Activated CD4-positive, alpha-beta memory T cell treated with anti-CD3 and anti-CD28 coated beads for 36 hours (primary cell): ENCODE measurements at regions not wholly inside any gene's neighbourhood (a gene's known extent, or its start where the extent isn't known, plus 50 kb on each side); places are given as distances from the start of the nearest gene placed in this dataset.

Experiments
- CTCF ChIA-PET: fragments of 350-600 bp; sonication (Branson Sonifier 250); formaldehyde crosslinking; loops from one replicate; lab custom pipeline; 2021; ENCODE audit warnings: antibody characterized with exemption, inconsistent platforms; lab: Charles Lee
- POLR2A ChIA-PET: fragments of 350-600 bp; sonication (Branson Sonifier 250); formaldehyde crosslinking; loops from one replicate; lab custom pipeline; 2021; ENCODE audit warnings: antibody characterized with exemption; lab: Charles Lee
- DNase-seq: peaks from one replicate; pipeline ENCODE4 v3.0.0-alpha.2; 2020
- H3K27ac Mint-ChIP-seq: one replicate; pipeline ENCODE4 v1.8.0; 2021; ENCODE audit warnings: mixed read lengths
- H3K27me3 Mint-ChIP-seq: one replicate; pipeline ENCODE4 v1.8.0; 2021; ENCODE audit warnings: mixed read lengths
- H3K36me3 Mint-ChIP-seq: one replicate; pipeline ENCODE4 v1.8.0; 2021; ENCODE audit warnings: mixed read lengths
- H3K4me1 Mint-ChIP-seq: one replicate; pipeline ENCODE4 v1.8.0; 2021; ENCODE audit warnings: low read depth, mixed read lengths
- H3K4me3 Mint-ChIP-seq: one replicate; pipeline ENCODE4 v1.8.0; 2021; ENCODE audit warnings: mild to moderate bottlenecking, mixed read lengths
- H3K9me3 Mint-ChIP-seq: one replicate; pipeline ENCODE4 v1.8.0; 2021; ENCODE audit warnings: mixed read lengths
- intact Hi-C: fragments of 100-400 bp; cut with micrococcal nuclease; formaldehyde crosslinking; loops from one replicate; pipeline ENCODE4 v1.15.1; 2023

DNA sequence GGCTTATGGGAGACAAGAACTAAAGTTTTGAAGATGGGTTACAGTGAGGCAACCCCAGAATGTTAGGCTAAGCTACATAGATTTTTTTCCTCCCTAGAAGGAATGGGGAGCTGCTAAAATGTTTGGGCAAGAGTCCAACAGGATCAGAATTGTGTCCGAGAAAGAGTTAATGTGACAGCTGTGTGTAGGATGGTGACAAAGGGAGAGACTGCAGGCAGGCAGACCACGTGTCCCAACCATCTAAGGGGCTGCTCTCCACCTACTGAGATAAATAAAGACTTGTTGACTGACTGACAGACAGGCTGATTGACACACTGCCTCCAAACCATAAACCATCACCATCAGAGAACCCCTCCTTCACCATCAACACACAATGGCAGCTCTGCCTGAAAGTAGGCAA is 133.7 kb upstream of the CTTNBP2NL start:
- Mint-ChIP-seq H3K4me1 (no peaks in the 10 kb centered on the region), H3K27ac (no peak overlapping the region), H3K9me3 (no peaks in the 10 kb centered on the region), H3K36me3 (no peaks in the 10 kb centered on the region), H3K4me3 (no peak overlapping the region), H3K27me3 (peaks cover 2% of the 10 kb centered on the region)
- no peak for DNase-seq
- ChIA-PET CTCF (no interaction called here), POLR2A (no interaction called here)
- intact Hi-C loops = no loop called here

DNA sequence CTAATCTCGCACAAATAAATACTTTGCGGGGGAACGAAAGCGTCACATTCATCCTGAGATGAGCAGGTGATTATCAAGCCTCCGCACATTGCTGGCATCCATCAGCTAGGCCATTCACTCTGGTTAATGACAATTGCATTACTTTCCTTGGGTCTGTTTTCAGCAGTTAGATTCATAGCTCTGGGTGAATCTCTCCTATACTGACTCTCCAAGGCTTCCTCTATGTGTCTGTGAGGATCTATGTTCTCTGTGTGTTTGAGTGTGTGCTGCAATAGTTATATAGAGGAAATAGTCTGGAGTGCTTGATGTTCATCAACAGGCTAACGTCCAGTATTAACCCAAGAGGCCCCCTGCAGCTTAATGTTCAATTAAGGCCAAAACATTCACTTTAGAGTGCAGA is 133.0 kb upstream of the CTTNBP2NL start:
- H3K27me3 Mint-ChIP-seq = no peaks in the 10 kb centered on the region
- ChIA-PET CTCF (no interaction called here), POLR2A (no interaction called here)
- no peaks in the 10 kb centered on the region for H3K9me3 Mint-ChIP-seq
- H3K4me1 Mint-ChIP-seq = no peaks in the 10 kb centered on the region
- no peak for DNase-seq
- intact Hi-C loops = no loop called here
- no peak overlapping the region for H3K4me3 Mint-ChIP-seq
- no peaks in the 10 kb centered on the region for H3K36me3 Mint-ChIP-seq
- H3K27ac Mint-ChIP-seq = no peak overlapping the region

DNA sequence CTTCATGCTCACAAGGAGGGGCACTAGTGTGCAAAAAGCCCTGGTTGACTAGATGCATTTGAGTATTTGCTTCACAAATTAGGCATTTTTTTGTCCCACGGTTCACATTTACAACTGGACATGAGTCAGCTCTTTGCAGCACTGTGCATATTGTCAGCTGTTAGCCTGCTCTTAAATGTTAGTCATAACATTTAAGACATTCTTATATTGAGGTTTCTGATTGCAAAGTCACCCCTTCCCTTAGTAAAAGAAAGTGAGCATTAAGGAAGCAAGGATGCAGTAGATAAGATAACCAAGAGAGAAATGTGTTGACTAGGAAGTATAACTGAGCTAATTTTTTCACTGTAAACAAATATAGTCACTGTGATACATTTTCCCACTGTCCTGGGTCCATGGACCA is 132.6 kb upstream of the CTTNBP2NL start:
- ChIA-PET CTCF (no interaction called here), POLR2A (no interaction called here)
- Mint-ChIP-seq H3K27ac (no peak overlapping the region), H3K4me3 (no peak overlapping the region), H3K36me3 (no peaks in the 10 kb centered on the region), H3K4me1 (no peaks in the 10 kb centered on the region), H3K27me3 (no peaks in the 10 kb centered on the region), H3K9me3 (no peaks in the 10 kb centered on the region)
- DNase-seq = no peak
- intact Hi-C loops = no loop called here

DNA sequence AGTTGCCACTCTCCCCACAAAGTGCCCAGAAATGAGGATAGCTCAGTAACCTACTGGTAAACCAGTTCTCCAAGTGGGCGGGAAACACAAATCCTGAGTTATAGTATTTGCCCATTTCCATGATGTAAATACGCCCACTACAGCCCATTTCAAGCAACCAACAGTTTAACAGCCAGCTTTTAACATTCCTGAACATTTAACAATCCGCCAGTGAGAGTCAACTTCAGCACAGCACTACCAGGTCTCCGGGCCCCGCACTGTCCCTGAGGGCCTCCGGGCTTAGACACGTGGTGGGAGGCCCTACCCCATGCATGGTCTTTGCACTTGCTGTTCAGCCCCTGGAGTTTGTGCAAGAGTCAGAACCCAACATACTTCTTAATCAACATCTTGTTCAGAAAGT is 132.0 kb upstream of the CTTNBP2NL start:
- Mint-ChIP-seq H3K9me3 (no peaks in the 10 kb centered on the region), H3K4me3 (no peak overlapping the region), H3K27me3 (no peaks in the 10 kb centered on the region), H3K27ac (no peak overlapping the region), H3K4me1 (no peaks in the 10 kb centered on the region), H3K36me3 (no peaks in the 10 kb centered on the region)
- intact Hi-C loops = no loop called here
- POLR2A ChIA-PET = interaction anchor here (0.5 to 0.6 kb wide), 2 partner anchors 9 to 15 kb away, joined by 3 to 4 read pairs; no protein-coding TSS in a partner anchor
- DNase-seq = no peak
- CTCF ChIA-PET = no interaction called here

DNA sequence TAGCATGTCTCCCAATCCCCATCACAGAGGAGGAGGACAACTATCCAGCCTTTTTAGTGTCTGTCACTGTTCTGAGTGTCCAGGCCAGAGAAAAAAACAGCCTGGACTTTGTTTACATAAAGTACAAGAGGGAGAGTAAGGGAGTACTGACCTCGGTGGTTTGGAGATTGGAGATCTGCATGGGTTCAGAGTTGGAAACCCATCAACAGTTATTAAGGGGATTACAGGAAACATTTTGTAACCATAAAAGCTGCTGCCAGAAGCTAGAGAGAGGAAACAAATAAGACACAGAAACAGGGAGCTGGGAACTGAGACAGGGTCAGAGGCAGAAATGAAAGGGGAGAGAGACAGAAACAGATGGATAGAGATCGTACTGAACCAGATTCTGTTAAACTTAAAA is 131.5 kb upstream of the CTTNBP2NL start:
- ChIA-PET CTCF (no interaction called here), POLR2A (no interaction called here)
- DNase-seq = no peak
- intact Hi-C loops = no loop called here
- Mint-ChIP-seq H3K27ac (no peak overlapping the region), H3K9me3 (no peaks in the 10 kb centered on the region), H3K4me1 (no peaks in the 10 kb centered on the region), H3K4me3 (no peak overlapping the region), H3K36me3 (no peaks in the 10 kb centered on the region), H3K27me3 (no peaks in the 10 kb centered on the region)

DNA sequence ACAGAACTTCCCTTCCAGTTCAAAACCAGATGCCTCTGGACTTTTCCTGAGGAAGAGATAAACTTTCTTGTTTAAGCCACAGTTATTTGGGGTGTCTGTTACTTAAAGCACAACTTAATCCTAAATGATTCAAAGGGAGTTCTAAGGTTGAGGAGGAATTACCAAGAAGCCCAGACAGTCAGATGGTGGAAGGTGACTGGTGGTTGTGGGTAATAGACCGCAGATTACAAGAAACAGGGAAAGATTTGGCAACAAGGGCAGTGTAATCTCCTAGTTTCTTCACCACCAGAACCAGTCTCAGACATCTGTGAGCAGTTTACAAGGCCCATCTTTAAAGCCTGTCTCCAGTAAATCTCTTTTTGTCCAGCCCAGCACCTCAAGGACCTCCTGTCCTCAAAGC is 130.1 kb upstream of the CTTNBP2NL start:
- H3K36me3 Mint-ChIP-seq = no peaks in the 10 kb centered on the region
- H3K27me3 Mint-ChIP-seq = peaks cover 2% of the 10 kb centered on the region
- intact Hi-C loops = no loop called here
- H3K4me1 Mint-ChIP-seq = no peaks in the 10 kb centered on the region
- H3K4me3 Mint-ChIP-seq = no peak overlapping the region
- no peak for DNase-seq
- CTCF ChIA-PET = no interaction called here
- no peak overlapping the region for H3K27ac Mint-ChIP-seq
- no peaks in the 10 kb centered on the region for H3K9me3 Mint-ChIP-seq
- POLR2A ChIA-PET = no interaction called here

DNA sequence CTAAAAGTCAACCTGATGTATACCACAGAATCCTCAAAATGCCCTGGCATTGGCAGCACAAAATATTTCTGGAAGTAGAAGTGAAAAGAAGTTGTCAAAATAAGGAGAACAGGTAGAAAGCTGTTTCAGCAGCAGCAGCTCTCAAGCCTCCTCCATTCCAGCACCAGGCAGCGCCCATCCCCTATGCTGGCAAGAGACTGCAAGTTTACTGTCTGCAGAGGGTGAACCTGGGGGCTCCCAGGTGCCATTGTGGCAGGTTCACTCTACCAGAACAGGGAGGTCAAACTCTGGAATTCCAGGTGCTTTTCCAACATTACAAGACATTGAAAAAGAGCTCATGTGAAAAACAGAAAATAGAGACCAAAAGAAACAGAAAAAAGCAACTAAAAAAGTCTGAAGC is 128.8 kb upstream of the CTTNBP2NL start:
- peaks cover 2% of the 10 kb centered on the region for H3K27me3 Mint-ChIP-seq
- intact Hi-C loops = no loop called here
- H3K36me3 Mint-ChIP-seq = no peaks in the 10 kb centered on the region
- H3K9me3 Mint-ChIP-seq = no peaks in the 10 kb centered on the region
- POLR2A ChIA-PET = no interaction called here
- no peak overlapping the region for H3K4me3 Mint-ChIP-seq
- CTCF ChIA-PET = no interaction called here
- no peak for DNase-seq
- no peak overlapping the region for H3K27ac Mint-ChIP-seq
- no peaks in the 10 kb centered on the region for H3K4me1 Mint-ChIP-seq

DNA sequence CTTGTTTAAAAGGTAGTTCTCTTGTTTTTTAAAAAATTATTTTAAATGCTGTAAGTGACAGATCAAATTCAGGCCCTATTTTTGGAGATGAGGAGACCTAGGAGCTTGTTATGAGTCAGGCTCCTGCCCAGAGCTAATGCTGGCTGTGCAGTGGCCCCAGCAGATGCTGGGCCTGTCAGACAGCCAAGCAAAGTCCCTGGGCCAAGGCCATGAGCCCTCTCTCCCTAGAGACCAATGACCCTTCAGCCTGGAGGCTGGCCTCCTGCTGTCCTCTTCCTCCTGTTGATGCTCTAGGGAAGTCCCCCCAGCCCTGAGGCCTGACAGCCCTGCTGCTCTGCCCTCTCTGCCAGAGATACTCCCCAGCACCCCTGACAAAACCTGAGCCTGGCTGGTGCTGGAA is 128.1 kb upstream of the CTTNBP2NL start:
- Mint-ChIP-seq H3K36me3 (no peaks in the 10 kb centered on the region), H3K4me1 (no peaks in the 10 kb centered on the region), H3K27ac (no peak overlapping the region), H3K9me3 (no peaks in the 10 kb centered on the region), H3K27me3 (peaks cover 8% of the 10 kb centered on the region), H3K4me3 (no peak overlapping the region)
- intact Hi-C loops = no loop called here
- ChIA-PET CTCF (no interaction called here), POLR2A (no interaction called here)
- DNase-seq = no peak

DNA sequence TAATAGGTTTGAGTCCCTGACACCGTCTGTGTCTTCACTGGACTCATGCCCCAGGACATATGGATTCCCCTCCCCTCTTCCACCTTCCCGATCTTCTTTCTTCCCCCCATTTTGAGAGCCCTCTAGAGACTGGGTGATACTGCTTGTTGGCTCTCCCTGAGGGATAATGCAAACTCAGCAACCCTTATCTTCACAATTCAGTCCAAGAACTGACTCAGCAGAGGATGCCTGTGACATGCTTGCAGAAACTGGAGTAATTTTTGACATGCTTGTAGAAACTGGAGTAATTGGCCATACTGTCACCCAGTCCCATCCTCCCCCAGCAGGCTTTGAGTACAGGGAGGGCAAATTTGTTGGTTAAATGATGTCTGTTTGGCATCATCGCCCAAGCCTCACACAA is 127.6 kb upstream of the CTTNBP2NL start:
- Mint-ChIP-seq H3K27ac (no peak overlapping the region), H3K9me3 (no peaks in the 10 kb centered on the region), H3K4me3 (no peak overlapping the region), H3K27me3 (peaks cover 8% of the 10 kb centered on the region), H3K36me3 (no peaks in the 10 kb centered on the region), H3K4me1 (no peaks in the 10 kb centered on the region)
- POLR2A ChIA-PET = no interaction called here
- CTCF ChIA-PET = no interaction called here
- DNase-seq = no peak
- intact Hi-C loops = no loop called here

DNA sequence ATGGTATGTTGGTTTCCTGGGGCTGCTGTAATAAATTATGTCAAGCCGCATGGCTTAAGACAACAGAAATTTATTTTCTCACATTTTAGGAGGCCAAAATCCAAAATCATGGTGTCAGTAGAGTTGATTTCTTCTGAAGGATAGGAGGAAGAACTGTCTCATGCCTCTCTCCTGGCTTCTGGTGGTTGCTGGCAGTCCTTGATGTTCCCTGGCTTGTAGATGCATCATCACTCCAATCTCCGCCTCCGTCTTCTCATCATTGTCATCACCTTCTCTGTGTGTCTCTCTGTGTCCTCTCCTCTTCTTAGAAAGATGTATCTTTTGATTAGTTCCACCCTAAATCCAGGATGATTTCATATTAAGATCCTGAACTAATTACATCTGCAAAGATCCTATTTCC is 124.7 kb upstream of the CTTNBP2NL start:
- H3K36me3 Mint-ChIP-seq = no peaks in the 10 kb centered on the region
- CTCF ChIA-PET = no interaction called here
- intact Hi-C loops = no loop called here

DNA sequence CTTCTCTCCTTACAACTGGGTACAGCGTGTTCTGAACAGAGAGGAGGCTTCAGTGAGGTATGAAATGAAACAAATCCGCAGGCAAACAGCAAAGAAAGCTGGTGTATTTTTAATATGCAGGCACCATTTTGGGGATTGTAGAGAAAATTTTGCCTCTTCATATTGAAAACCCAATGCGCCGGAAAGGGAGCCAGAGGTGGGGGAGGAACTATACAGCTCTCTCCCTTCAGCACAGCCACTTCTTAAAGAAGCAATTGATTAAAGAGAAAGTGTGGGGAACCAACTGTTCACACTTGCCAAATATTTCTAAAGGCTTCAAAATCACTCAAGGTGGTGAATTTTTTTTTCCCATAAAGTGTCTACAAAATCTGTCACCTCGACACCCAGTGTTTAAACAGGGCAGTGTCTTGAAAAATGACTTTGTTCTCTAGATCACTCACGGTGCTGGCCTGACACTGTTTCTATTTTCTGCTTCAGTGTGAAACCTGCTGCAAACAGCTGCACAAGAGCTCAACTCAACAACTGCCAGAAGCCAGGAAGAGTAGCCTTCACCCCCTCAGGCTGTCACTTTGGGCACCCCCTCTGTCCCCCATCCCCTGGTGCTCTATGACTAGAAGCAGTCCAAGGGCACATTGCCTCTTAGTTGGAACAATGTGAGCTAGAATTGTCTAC is 123.8 kb upstream of the CTTNBP2NL start:
- no peak for DNase-seq
- Mint-ChIP-seq H3K27me3 (peaks cover 12% of the 10 kb centered on the region), H3K4me1 (no peaks in the 10 kb centered on the region), H3K9me3 (peaks cover 6% of the 10 kb centered on the region), H3K4me3 (no peak overlapping the region), H3K36me3 (no peaks in the 10 kb centered on the region), H3K27ac (no peak overlapping the region)
- intact Hi-C loops = no loop called here
- ChIA-PET POLR2A (no interaction called here), CTCF (no interaction called here)

More for the DNA sequence above, 124.7 kb upstream of the CTTNBP2NL start:
- DNase-seq = no peak
- Mint-ChIP-seq H3K4me3 (no peak overlapping the region), H3K27me3 (peaks cover 12% of the 10 kb centered on the region), H3K27ac (no peak overlapping the region), H3K4me1 (no peaks in the 10 kb centered on the region), H3K9me3 (peaks cover 6% of the 10 kb centered on the region)
- POLR2A ChIA-PET = no interaction called here

DNA sequence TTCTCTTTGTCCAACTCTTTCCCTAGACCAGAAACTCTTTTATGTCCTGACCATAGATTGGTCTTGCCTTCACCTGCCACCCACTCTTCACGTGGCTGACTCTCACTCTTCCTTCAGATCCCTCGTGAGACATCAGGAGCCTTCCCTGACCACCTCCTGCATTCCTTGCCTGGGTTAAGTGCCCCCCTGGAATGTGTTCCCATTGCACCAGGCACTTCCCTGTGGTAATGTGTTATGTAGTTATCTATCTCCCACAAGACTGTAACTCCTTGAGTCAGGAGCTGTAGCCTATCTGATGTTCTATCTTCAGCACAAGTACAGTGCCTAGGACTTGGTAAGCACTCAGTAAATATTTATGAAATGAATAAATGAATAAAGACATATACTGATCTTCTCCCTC is 111.2 kb upstream of the CTTNBP2NL start:
- intact Hi-C loops = no loop called here
- POLR2A ChIA-PET = no interaction called here
- CTCF ChIA-PET = no interaction called here
- H3K4me1 Mint-ChIP-seq = no peaks in the 10 kb centered on the region
- H3K9me3 Mint-ChIP-seq = no peaks in the 10 kb centered on the region
- peaks cover 32% of the 10 kb centered on the region for H3K27me3 Mint-ChIP-seq
- H3K36me3 Mint-ChIP-seq = no peaks in the 10 kb centered on the region
- H3K27ac Mint-ChIP-seq = no peak overlapping the region
- no peak for DNase-seq
- H3K4me3 Mint-ChIP-seq = no peak overlapping the region

DNA sequence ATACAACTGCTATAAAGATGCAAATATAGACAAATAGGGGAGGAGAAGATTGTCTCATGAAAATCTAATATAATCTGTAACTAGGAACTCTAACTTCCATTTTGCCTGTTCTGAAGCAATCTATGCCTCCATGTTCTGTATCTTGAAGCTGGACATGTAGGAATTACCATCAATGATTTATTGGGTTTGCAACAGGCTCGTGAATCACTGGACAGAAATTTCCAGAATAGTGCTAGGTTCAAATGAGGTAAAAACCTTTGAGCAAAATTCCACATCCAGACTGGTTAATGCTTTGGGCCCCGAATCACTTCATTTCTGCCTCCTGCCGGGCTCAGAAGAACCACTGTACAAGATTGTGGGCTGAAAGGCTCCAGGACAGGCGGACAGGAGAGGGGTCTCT is 110.7 kb upstream of the CTTNBP2NL start:
- Mint-ChIP-seq H3K9me3 (no peaks in the 10 kb centered on the region), H3K27me3 (peaks cover 34% of the 10 kb centered on the region), H3K4me3 (no peak overlapping the region), H3K4me1 (no peaks in the 10 kb centered on the region), H3K27ac (no peak overlapping the region), H3K36me3 (no peaks in the 10 kb centered on the region)
- POLR2A ChIA-PET = no interaction called here
- no peak for DNase-seq
- intact Hi-C loops = no loop called here
- CTCF ChIA-PET = no interaction called here
